ENCODE measurements at regions not wholly inside any gene's neighbourhood (a gene's known extent, or its start where the extent isn't known, plus 50 kb on each side); places are given as distances from the start of the nearest gene placed in this dataset.

DNA sequence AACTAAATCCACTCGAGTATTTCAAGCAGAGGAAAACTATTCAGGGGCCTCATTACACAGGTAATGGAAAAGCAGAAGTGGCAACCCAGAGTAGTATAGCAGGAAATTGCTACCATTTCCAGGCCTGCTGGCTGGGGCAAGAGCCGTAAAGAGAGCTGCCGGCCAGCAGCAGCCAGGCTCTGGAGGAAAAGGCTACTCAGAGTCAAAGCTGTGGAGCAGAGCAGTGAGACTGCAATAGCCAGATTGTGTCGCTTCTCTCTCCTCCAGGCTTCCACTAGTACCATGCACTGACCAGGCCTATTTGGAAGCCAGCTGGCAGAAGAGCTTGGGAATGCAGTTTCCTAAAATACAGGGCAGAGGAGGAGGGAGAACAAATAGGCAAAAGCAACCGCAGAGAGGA lies 155.5 kb downstream of the OMA1 start:
- no peak for DNase-seq (ENCODE audit: low spot score)

DNA sequence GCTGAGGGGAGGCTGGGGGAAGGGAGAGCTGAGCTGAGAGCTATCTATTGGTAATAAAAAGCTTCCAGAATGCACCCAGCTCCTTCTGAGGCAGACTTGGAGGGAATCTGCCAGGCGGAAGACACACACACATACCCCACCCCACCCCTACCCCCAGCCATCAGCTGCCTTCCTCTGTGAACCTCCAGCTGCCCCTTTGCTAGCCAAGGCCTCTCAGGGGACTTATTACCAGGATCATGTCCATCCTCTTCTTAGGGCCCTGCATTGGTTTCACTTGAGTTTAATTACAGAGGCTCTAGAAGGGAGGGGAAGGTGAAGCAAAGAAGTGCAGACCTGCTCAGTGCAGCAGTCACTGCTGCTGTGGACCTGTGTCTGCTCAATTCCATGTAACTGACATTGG lies 156.4 kb downstream of the OMA1 start:
- intact Hi-C loops (cut with DNase I), result no loop called here

More for the DNA sequence above, 155.5 kb downstream of the OMA1 start:
- intact Hi-C loops (cut with DNase I), result no loop called here

DNA sequence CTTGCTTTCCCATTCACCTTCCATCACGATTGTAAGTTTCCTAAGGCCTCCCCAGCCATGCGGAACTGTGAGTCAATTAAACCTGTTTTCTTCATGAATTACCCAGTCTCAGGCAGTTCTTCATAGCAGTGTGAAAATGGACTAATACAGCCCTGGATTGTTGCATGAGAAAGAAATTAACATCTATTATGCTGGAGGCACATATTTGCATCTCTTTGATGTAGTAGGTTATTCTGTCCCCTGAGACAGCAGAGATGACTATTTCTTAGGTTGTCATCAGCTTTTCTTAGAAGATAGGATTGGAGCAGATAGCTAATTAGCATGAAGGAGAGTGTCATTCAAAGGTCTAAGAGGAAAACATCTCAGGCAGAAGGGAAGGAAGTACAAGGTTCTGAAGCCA lies 166.2 kb downstream of the OMA1 start:
- no peak for DNase-seq (ENCODE audit: low spot score)
- intact Hi-C loops (cut with DNase I), result loop anchor here in 1 of 2 donors (5.0 kb wide), 1 partner anchor 472 kb away; no protein-coding TSS in a partner anchor

More for the DNA sequence above, 156.4 kb downstream of the OMA1 start:
- no peak for DNase-seq (ENCODE audit: low spot score)

DNA sequence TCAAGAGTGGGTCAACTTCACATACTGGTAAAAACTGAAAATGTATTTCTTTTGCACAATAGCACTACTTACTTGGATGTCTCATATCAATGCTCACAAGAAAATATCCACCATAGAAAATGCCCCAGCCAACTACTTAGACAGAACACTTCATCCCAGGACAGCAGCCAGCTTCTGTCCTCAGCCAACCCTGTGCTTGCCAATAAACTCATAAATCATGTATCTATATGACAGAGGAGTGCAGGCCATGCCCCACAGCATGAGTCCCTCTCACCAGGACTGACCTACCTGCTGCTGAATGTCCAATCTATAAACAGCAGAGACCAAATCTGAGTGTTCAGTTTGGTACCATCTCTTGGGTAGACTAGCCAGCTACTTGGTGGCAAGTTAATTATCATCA lies 179.3 kb downstream of the OMA1 start:
- intact Hi-C loops (cut with DNase I), result no loop called here

DNA sequence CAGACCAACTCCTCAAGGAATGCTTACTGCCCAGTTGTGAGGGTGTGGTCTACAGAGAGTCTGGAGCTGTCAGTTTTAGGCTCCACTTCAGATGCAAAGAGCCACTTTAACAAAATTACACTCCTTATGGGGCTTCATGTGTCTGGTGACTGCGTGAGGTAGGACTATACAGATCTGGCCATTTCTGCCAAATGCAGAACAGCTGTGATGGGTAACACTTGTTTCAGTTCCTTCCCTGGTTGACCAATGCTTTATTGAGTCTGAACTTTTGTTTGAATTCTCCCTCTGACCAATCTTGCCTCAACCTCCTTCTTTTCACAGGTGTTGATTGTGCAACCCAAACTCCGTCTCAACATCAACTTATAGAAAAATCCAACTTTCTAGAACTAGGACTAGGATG lies 181.2 kb downstream of the OMA1 start:
- intact Hi-C loops (cut with DNase I), result no loop called here
- no peak for DNase-seq (ENCODE audit: low spot score)

More for the DNA sequence above, 179.3 kb downstream of the OMA1 start:
- no peak for DNase-seq (ENCODE audit: low spot score)

DNA sequence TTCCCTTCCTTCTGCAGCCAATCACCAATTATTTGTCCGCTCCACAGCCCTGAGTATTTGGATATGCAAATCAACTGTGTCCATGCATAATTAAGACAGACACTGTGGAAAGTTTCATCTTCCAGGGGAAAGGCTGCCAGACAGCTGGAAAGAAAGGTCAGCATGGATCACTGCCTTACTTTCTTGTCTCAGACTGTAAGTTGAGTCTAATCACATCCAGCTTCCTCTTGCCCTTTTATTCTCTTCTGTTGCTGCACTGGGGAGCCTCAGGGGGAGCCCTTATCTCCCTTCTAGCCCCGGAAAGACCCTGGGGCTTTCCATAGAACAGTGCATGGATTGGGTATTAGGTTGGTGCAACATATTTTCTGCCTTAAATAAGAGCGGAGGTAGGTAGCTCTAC lies 182.9 kb downstream of the OMA1 start:
- no peak for DNase-seq (ENCODE audit: low spot score)
- intact Hi-C loops (cut with DNase I), result no loop called here

DNA sequence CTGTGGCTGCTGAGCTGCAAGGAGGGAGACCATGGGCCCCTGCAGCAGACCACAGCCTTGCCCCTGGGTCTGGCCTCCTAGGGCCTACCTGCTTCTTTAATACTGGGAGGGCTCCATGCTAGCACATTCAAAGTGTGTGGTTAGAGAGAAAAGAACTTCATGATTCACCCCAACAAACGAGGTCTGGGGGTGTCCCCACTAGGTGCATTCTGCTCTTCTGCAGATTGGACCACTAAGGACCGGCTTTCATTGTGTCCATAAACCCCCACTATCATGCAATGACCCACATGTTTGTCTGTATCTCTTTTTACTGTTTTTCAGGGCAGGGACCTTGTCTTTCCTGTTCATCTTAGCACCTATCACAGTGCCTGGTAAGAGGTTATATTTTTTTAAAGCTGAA lies 185.4 kb downstream of the OMA1 start:
- DNase-seq (ENCODE audit: low spot score), result no peak
- intact Hi-C loops (cut with DNase I), result no loop called here

DNA sequence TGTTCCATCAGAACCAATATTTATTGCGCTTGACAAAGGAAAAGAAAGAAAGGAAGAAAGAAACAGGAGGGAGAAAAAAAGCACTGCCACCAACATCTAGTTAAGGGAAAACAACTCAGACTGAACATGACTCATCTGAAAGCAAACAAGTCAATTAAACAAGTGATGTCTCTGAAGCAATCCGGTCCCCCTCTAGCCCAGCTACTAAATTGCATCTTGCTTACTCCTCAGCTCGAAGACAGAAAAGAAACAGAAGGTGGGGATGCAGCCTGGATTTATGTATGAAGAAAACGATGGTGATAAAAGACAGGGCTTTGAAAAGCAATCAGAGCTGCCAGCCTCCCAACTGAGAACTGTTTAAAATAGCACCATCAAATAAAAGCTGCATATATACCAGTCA lies 188.2 kb downstream of the OMA1 start:
- DNase-seq (ENCODE audit: low spot score), result no peak
- intact Hi-C loops (cut with DNase I), result no loop called here

DNA sequence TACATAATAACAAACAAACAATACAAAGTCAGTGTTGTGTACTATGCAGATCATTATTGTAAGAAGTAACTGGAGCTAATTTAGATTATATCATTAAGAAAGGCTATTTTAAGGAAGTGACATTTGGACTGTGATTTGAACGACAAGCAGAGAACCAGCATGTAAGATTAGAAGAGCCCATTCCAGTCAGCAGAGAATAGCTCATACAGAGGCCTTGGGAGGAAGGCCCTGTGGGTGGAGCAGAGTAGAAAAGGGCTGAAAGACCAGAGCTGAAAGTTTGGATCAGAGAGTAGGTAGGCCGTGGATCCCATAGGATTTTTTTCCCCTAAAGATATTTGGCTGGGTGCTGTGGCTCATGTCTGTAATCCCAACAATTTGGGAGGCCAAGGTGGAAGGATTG lies 190.1 kb downstream of the OMA1 start:
- intact Hi-C loops (cut with DNase I), result no loop called here
- DNase-seq (ENCODE audit: low spot score), result no peak

DNA sequence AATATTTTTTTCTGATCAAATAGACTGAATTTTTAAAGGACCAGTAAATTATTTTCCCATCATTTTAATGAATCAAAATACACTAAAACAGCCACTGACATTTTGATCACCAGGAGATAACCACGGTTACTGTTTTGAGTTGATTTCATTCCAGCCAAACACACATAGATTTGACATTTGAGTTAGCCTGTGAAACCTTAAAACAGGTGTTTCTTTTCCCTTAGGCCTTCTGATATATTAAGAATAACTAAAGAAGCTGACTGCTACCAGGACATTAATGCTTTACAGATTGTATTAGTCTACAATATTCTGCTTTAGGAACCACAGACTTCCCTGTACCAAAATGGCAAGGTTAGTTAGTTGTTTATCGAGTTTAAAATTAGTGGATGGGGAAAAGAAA lies 193.4 kb downstream of the OMA1 start:
- DNase-seq (ENCODE audit: low spot score), result no peak
- intact Hi-C loops (cut with DNase I), result no loop called here

DNA sequence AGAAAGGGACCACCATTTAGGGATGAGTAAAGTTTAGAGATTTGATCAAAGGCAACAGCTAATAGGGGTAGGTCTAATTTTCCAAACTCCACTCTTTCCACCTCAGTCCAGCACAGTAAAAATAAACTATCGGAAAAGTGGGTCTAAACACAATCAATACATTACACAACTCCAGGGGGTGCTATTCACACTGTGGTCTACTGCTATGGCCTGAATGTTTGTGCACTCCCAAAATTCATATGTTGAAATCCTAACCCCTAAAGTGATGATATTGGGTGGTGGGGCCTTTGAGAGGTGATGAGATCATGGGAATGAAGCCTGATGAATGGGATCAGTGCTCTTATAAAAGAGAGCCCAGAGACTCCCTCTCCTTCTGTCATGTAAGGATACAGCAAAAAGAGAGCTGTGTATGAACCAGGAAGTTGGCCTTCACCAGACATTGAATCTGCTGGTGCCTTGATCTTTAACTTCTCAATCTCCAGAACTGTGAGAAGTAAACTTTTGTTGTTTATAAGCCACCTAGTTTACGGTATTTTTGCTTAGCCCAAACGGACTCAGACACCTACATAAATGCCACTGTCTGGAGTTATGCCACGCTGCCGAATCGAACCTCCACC lies 193.9 kb downstream of the OMA1 start:
- intact Hi-C loops (cut with DNase I), result no loop called here

DNA sequence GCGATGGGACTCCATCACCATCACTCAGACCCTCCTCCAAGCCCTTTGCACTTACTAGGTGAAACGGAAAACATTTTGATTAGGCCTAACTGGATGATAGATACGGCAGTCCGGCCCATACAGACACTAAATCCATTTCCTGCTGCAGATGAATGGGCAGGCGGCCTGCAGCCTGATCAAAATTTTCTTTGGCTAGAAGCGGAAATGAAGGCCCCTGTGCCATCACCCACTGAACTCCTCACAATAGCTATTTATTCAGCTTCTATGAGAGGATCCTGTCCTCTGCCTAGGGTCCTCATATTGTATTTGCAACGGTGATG lies 200.5 kb downstream of the OMA1 start:
- intact Hi-C loops (cut with DNase I), result loop anchor here in 1 of 2 donors (1.0 kb wide), 1 partner anchor 99 kb away; no protein-coding TSS in a partner anchor
- no peak for DNase-seq (ENCODE audit: low spot score)

More for the DNA sequence above, 193.9 kb downstream of the OMA1 start:
- no peak for DNase-seq (ENCODE audit: low spot score)

DNA sequence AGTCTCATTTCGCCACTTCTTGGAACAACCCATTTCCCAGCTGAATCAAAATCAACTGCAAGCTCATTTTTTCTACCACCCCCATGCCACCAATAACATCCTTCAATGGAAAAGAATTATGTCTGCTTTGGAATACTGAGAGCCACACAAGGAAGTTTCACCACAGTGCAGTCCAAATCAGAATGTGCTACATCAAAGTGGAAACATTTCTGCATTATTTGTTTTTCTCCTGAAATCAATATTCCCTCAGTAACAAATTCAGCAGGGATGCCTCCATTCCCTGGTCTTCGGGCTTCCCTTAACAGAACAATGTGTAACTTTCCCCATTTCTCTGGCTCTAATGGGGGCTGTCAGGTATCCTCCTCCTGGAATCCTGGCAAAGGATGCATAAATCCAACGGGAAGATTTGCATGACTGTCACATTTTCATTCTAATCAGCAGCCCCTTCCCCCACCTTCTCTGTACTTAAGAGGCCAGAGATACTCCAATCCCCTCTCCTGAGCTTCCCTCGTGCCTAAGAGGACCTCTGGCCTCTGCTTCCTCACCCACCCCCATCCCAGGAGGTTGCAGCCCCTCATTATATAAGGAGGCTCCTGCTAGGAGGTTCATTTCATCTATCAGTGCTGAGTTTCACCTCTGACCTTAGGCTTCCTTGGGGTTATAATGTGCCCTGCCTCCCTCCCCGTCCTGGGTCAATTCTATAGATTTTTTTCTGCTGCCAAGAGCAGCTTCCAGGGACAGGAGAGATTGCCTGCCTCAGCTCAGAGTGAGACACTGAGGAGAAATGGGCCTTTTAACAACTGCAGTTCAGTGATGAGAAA lies 201.1 kb downstream of the OMA1 start:
- intact Hi-C loops (cut with DNase I), result loop anchor here in 1 of 2 donors (1.0 kb wide), 1 partner anchor 98 kb away; no protein-coding TSS in a partner anchor
- no peak for DNase-seq (ENCODE audit: low spot score)

DNA sequence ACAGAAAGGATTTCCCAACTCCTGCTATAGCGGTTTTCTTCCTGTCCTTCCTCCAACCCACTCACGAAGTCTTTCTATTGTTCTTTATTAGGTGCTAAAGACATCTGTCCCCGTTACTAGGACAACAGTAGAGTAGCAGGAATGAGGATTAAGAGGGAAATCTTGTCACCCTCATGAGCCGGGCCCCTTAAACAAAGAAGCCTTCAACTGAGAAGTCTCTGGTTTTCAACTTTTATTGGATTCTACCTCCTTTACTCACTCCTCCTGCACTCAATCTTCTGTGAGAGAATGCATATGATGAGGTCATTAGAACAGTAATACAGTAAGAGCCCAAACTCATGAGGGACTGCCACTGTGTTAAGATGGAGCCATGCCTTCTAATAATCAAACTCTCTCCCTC lies 206.3 kb downstream of the OMA1 start:
- intact Hi-C loops (cut with DNase I), result no loop called here
- no peak for DNase-seq (ENCODE audit: low spot score)

DNA sequence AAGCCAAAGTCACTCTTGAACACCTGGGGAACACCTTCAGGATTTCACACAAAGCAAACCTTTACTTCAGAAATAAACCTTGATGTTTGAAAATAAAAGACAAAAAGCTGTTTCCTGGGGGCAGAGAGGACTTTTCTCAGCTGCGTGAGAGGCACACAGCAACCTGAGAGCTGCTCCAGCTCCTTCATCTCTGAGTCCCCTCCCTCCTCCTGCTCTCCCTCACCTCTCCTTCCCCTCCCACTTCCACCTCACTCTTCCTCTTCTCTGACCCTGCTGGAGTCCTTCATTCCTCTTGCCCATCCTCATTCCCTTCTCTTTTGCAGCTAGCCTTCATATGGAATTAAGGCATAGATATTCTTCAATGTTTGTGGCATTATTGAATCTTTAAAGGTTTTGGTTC lies 208.4 kb downstream of the OMA1 start:
- intact Hi-C loops (cut with DNase I), result no loop called here

DNA sequence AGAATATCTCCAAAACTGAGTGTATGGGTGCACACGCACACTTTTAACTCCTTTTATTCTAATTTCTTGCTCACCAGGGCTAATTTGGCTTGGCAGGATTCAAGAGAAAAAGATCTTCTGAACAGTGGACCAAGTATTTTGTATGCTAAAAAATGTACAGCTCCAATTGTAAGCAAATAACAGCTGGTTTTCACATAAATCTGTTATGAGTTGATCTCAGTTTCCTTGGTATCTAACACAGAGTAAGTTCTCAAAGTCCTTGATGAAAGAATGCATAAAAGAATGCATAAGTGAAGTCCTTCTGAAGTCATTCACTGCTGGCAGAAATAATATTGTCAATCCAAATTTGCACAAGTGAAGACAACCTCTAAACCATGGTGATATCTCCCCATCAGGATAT lies 213.0 kb downstream of the OMA1 start:
- no peak for DNase-seq (ENCODE audit: low spot score)
- intact Hi-C loops (cut with DNase I), result no loop called here

More for the DNA sequence above, 208.4 kb downstream of the OMA1 start:
- no peak for DNase-seq (ENCODE audit: low spot score)

DNA sequence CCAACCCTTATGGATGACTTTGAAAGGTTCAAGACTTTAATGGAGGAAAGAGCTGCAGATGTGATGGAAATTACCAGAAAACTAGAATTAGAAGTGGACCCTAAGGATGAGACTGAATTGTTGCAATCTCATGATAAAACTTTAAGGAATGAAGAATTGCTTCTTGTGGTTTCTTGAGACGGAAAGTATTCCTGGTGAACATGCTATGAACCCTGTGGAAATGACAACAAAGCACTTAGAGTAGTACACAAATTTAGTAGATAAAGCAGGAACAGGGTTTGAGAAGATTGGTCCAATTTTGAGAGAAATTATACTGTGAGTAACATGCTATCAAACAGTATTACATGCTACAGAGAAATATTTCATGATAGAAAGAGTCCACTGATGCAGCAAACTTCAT lies 215.4 kb downstream of the OMA1 start:
- intact Hi-C loops (cut with DNase I), result no loop called here

DNA sequence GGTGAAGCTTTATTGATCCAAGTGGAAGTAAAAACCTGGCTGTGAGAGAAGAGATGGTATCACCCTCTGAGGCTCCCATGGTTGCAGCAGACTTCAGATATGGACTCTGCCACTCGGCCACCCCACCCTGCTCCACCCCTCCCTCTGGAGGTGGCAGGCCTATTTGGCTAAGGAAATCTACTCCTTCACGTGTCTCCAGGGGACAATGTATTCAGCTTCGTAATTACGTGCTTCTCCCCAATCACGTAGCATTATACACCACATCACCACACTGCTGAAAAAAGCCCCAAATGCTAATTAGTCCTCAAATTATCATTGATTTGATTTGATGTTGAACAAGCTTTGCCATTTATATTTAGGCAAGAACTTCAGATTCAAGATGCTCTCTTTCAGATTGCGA lies 220.7 kb downstream of the OMA1 start:
- intact Hi-C loops (cut with DNase I), result no loop called here
- no peak for DNase-seq (ENCODE audit: low spot score)

More for the DNA sequence above, 215.4 kb downstream of the OMA1 start:
- DNase-seq (ENCODE audit: low spot score), result no peak

DNA sequence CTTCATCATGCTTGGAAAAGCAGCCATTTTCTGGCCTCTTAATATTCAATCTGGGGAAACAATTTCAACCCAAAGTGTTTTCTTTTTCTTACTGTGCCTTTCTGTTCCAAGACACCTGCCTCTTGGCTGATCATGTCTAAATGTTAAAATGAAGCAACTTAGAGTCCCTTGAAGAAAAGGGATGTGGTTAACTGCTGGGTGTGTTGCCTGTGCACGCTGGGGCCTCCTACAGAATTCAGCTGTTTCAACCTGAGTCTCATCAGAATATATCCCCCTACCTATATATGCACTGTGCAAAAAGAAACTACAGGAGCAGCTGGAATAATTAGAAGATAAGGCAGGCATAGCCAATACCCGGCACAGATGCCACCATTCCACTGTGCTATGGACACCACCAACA lies 222.0 kb downstream of the OMA1 start:
- intact Hi-C loops (cut with DNase I), result no loop called here
- no peak for DNase-seq (ENCODE audit: low spot score)

DNA sequence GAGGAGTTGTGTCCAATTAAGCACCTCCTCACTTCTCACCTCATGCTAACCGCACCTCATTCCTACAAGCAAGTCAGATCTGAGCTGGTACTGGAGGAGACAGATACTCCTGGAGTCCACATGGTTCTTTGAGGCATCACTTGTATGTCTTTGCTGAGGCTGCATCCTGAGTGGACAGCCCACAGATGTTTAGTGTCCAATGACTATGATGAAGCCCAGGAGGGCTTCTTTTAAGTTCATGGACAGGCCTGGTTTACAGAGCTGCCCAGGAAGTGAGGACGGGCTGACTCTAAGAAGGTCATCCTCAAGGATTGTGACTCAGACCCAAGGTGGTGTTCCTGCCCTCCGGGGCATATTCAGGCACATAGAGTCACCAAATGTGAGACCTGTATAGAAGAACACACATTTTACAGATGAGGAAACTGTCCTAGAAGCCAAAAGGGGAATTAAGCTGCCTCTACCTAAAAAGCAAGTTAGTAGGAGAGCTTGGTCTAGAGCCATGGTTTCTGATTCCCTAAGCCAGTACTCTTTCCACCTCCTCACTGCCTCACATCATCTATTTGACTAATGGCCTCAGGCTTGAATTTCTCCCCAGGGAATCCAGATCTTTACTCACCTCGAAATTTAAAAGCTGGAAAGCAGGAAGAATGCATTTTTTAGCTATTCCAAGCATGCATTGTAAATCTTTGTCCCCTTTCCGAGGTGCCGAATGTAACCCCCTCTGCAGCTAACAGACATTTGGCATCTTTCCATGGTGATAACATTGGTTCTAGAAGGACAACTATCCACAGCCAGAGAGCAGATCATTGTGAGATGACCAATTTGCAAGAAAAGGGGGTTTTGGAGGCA lies 228.1 kb downstream of the OMA1 start:
- DNase-seq (ENCODE audit: low spot score), result no peak
- intact Hi-C loops (cut with DNase I), result no loop called here
